ENCODE measurements at regions not wholly inside any gene's neighbourhood (a gene's known extent, or its start where the extent isn't known, plus 50 kb on each side); places are given as distances from the start of the nearest gene placed in this dataset.

DNA sequence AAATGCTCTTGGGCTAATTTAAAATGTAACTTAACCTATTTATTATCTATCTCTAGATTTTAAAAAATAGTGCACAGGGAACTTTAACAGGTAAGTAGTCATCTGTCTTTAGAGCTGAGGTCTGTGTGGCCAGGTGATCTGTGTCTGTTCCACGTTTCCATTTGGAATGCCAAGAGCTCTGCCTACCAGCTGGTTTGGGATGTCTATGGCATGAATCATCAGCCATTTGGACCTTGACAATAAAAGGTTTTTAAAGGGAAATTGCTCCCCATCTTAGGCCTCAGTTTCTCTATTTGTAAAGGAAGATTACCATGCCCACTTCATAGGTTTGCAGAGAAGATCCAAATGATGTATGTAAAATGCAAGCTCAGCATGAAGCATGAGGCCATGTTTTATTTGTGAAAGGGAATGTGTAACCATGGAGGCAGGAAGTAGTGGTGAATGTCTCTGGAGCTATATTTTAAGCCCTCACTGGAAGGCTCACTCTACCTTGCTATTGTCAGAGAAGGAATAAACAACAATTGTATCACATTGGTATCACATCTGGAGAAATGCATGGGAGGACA is 548.1 kb upstream of the LMCD1 start:
- H3K4me3 ChIP-seq (ENCODE audit: low read length) = no peak overlapping the region
- DNase-seq (ENCODE audit: low read depth) = no peak
- no peak for TF ChIP-seq CTCF (conservative IDR thresholded peaks at IDR 0.05; ENCODE audit: low read depth, low read length)

DNA sequence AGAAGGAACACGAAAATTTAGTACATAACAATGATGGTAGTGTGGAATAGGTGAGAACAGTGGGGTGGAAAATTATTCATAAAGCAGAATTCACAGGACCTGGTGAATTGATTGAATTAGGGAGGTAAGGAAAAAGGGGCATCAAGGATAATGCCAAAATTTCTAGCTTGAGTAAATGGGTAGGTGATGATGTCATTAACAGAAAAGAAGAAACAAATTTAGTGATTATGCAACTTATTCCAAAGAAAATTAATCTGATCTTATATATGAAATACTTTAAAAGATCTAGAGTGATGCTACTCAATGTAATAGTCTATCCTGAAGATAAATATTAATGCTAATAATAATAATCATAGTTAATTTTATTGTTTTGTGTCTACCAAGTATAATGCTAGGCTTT is 544.6 kb upstream of the LMCD1 start:
- no peak for DNase-seq (ENCODE audit: low read depth)
- TF ChIP-seq CTCF (conservative IDR thresholded peaks at IDR 0.05; ENCODE audit: low read depth, low read length) = no peak

DNA sequence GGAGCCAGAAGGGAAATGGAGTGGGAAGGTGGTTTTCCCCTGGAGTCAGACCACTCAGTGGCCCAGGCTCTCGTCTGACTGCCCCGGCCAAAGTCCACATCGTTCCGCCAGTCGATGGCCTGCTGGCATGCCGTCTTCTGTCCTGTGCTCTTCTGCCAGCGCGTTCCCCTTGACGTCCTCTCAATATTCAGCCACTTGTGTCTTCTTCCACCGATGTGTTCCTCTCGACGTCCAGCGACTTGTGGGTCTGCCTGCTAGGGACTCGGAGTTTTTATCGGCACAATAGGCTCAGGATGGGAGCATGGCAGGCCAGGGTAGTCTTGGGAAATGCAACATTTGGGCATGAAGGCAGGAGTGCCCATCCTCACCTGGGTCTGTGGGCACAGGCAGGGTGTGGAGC is 542.5 kb upstream of the LMCD1 start:
- DNase-seq (ENCODE audit: low read depth) = no peak
- H3K4me3 ChIP-seq (ENCODE audit: low read length) = no peak overlapping the region
- TF ChIP-seq CTCF (conservative IDR thresholded peaks at IDR 0.05; ENCODE audit: low read depth, low read length) = no peak

More for the DNA sequence above, 544.6 kb upstream of the LMCD1 start:
- no peak overlapping the region for H3K4me3 ChIP-seq (ENCODE audit: low read length)

DNA sequence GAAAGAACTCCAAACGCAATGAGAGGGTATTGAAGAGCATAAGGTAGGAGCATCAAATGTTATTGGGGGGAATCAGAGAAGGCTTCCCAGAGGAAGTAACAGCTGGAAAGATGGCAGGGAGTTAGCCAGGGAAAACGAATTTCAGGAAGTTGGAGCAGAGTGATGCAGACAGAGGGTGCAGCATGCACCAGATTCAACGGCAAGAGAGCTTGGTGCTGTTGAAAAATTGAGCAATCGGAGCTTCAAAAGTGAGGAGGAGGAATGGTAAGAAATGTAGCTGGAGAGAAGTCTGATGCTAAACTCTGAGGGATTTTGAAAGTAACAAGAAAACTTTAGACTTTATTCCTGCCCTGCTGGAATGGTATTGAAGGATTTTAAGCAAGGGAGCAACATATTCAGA is 541.0 kb upstream of the LMCD1 start:
- DNase-seq (ENCODE audit: low read depth) = no peak
- no peak for TF ChIP-seq CTCF (conservative IDR thresholded peaks at IDR 0.05; ENCODE audit: low read depth, low read length)
- no peak overlapping the region for H3K4me3 ChIP-seq (ENCODE audit: low read length)

DNA sequence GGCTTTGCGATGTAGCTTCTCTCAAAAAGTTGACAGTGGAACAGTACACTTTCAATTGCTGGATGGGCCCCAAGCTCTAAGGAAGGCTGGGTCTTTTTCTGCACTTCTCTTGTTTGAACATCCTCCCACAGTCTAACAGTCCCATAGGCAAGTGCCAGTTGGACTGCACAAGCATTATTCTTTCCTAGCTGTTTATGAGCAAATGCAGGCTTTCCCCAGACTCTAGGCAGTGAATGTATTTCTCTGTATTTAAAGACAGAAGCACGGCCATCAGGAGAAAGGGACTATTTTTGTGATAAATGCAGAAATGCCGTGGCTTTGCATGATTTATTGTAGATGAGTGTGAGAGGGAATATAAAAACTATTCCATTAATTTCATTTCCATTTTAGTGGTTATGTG is 539.3 kb upstream of the LMCD1 start:
- no peak for DNase-seq (ENCODE audit: low read depth)
- TF ChIP-seq CTCF (conservative IDR thresholded peaks at IDR 0.05; ENCODE audit: low read depth, low read length) = no peak
- no peak overlapping the region for H3K4me3 ChIP-seq (ENCODE audit: low read length)

DNA sequence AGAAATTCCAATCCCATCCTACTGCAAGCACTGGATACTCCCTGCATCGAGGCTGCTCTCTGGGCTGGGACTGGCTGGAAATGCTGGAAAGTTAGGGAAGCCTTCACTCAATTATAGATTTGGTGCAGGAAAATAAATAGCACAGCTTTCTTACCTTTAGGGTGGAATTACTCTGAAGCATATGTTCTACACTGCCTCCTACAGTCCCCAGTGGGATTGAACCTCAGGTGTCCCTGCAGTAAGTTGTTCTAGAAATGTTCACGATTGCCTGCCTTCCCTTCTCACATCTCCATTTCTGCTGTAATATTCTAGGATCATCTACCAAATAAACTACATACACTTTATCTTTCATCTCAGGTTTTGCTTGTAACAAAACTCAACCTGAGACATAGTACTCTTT is 536.7 kb upstream of the LMCD1 start:
- H3K4me3 ChIP-seq (ENCODE audit: low read length) = no peak overlapping the region
- no peak for TF ChIP-seq CTCF (conservative IDR thresholded peaks at IDR 0.05; ENCODE audit: low read depth, low read length)
- no peak for DNase-seq (ENCODE audit: low read depth)

- no peak for DNase-seq (ENCODE audit: low read depth)
- no peak for TF ChIP-seq CTCF (conservative IDR thresholded peaks at IDR 0.05; ENCODE audit: low read depth, low read length)
- no peak overlapping the region for H3K4me3 ChIP-seq (ENCODE audit: low read length)
These were observed 528.6 kb upstream of the LMCD1 start for GRCh38 chr3:7973006-7973405.

All from retinal pigment epithelial cell (primary cell).